SU-DHL-6 (cell line): ENCODE measurements at regions not wholly inside any gene's neighbourhood (a gene's known extent, or its start where the extent isn't known, plus 50 kb on each side); places are given as distances from the start of the nearest gene placed in this dataset.

ENCODE experiments used
- H2AFZ ChIP-seq: fragments of 200-600 bp; sonication (generic); 2 replicates; pipeline ENCODE4 v1.6.1; 2014; ENCODE audit warnings: low read depth, mild to moderate bottlenecking, moderate library complexity, mixed read lengths, antibody characterized with exemption, low read length; ENCODE audit not compliant: severe bottlenecking
- H3F3A ChIP-seq: fragments of 200-600 bp; shearing (Covaris generic); 2 replicates; pipeline ENCODE4 v1.6.0; 2016; ENCODE audit warnings: antibody characterized with exemption, mild to moderate bottlenecking; ENCODE audit not compliant: insufficient read depth
- H3K27ac ChIP-seq: fragments of 200-600 bp; sonication (generic); 2 replicates; pipeline ENCODE4 v1.5.1; 2016; ENCODE audit warnings: low read depth, mild to moderate bottlenecking, low read length, moderate library complexity, mixed read lengths
- H3K27me3 ChIP-seq: fragments of 200-600 bp; sonication (generic), shearing (Covaris generic); 2 replicates; pipeline ENCODE4 v1.6.0; 2014; ENCODE audit warnings: mild to moderate bottlenecking, low read length
- H3K36me3 ChIP-seq: fragments of 200-600 bp; sonication (generic); 2 replicates; pipeline ENCODE4 v1.6.1; 2014; ENCODE audit warnings: mild to moderate bottlenecking, low read length, mixed read lengths
- H3K4me2 ChIP-seq: fragments of 300-600, 200-600 bp; shearing (Covaris generic), sonication (generic); 2 replicates; pipeline ENCODE4 v1.6.0; 2014; ENCODE audit warnings: low read length, low read depth, mild to moderate bottlenecking; ENCODE audit not compliant: poor library complexity, severe bottlenecking
- H3K4me3 ChIP-seq: fragments of 200-600 bp; sonication (generic); 2 replicates; pipeline ENCODE4 v1.5.1; 2014; ENCODE audit warnings: antibody characterized with exemption, low read length, mild to moderate bottlenecking, mixed read lengths; ENCODE audit not compliant: insufficient read depth, poor library complexity, severe bottlenecking
- H3K79me2 ChIP-seq: fragments of 200-600 bp; sonication (generic); 2 replicates; pipeline ENCODE4 v1.6.1; 2014; ENCODE audit warnings: mild to moderate bottlenecking, low read length, moderate library complexity; ENCODE audit not compliant: insufficient read depth
- H3K9ac ChIP-seq: fragments of 200-600 bp; sonication (generic); 2 replicates; pipeline ENCODE4 v1.7.0; 2014; ENCODE audit warnings: mild to moderate bottlenecking, low read length
- H3K9me2 ChIP-seq: fragments of 200-600 bp; sonication (generic); replicated peaks from 2 replicates; pipeline ENCODE4 v1.6.1; 2014; ENCODE audit warnings: low read length; ENCODE audit not compliant: insufficient read depth
- H3K9me3 ChIP-seq: fragments of 200-600 bp; sonication (generic); 2 replicates; pipeline ENCODE4 v1.6.1; 2014; ENCODE audit warnings: low read length, mixed read lengths; ENCODE audit not compliant: insufficient read depth
- H4K20me1 ChIP-seq: fragments of 200-600 bp; sonication (generic); 2 replicates; pipeline ENCODE4 v1.6.1; 2014; ENCODE audit warnings: low read depth, mild to moderate bottlenecking, antibody characterized with exemption, low read length, moderate library complexity, mixed read lengths
- EZH2phosphoT487 ChIP-seq: fragments of 200-600 bp; sonication (generic), shearing (Covaris generic); conservative IDR thresholded peaks from 2 replicates; pipeline ENCODE4 v1.6.1; 2018; ENCODE audit warnings: mild to moderate bottlenecking, antibody characterized with exemption, low read length, moderate library complexity, mixed read lengths
- TF ChIP-seq, protein P1 (sequence below): fragments of 200-600 bp; sonication (generic); IDR thresholded peaks from one replicate; pipeline ENCODE4 v1.5.1; 2017; ENCODE audit warnings: antibody characterized with exemption, mild to moderate bottlenecking, low read length, moderate library complexity; ENCODE audit not compliant: insufficient read depth, poor library complexity, severe bottlenecking

DNA sequence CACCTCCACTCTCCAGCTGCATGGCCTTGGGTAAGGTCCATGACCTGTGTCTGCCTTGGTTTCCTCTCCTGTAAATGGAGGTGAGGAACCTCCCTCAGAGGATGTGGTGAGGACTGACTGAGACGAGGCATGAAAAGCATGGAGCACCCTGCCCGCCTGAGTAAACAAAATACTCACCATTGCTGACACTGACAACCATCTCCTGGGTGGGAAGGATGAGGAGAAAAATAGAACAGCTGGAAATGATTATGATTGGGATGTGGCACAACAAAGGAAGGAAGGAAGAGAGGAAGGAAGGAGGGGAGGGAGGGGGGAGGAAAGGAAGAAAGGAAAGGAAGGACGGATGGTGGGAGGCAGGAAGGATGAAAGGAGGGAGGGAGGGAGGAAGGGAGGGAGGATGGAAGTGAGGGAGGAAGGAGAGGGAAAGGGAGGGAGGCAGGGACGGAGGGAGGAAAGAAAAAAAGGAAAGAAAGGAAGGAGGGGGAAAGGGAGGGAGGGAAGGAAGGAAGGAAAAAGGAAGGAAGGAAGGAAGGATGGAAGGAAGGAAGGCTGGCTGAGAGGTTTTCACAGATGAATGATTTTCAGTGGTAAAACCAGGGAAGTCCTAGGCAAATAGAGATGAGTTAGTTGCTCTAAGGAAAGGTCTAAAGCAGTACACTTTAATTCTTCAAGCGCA lies 276.5 kb upstream of the XYLT1 start:
- Histone ChIP-seq H3K4me3 (no peak overlapping the region), H3K9ac (no peak overlapping the region), H3K27ac (no peak overlapping the region)

DNA sequence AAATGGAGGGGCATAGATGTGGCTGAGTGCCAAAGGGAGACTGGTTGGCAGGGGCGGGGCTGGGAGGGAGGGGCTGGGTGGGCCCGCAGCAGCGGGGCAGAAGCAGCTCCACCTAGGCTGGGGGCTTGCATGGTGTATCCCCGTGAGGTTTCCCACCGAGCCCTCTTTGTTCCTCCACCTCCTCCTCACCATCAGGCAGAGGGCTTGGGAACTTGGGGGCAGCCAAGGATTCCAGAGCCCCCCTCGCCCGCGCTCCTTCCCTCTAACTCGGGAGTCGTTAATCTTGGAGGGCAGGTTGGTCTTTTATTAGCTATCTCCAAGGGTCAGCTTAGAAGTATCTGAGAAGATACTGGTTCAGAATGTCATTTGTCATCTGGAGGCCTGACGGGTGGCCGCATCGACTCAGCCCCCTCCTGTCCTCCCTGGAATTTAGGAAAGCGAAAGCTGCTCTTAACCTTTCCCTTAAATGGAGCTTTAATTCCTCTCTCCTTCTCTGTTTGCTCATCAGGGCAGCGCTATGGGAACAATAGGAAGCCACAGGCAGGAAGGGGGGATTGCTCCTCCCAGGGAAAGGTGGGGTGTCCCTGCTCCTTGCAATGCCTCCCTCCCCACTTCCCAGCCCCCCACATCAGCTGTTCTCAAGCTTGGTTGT lies 274.3 kb upstream of the XYLT1 start:
- H3K9ac ChIP-seq, result no peak overlapping the region
- H3K36me3 ChIP-seq, result no peaks in the 10 kb centered on the region
- H3K4me2 ChIP-seq, result no peak overlapping the region
- no peak for TF ChIP-seq EZH2phosphoT487
- TF ChIP-seq, protein P1, sequence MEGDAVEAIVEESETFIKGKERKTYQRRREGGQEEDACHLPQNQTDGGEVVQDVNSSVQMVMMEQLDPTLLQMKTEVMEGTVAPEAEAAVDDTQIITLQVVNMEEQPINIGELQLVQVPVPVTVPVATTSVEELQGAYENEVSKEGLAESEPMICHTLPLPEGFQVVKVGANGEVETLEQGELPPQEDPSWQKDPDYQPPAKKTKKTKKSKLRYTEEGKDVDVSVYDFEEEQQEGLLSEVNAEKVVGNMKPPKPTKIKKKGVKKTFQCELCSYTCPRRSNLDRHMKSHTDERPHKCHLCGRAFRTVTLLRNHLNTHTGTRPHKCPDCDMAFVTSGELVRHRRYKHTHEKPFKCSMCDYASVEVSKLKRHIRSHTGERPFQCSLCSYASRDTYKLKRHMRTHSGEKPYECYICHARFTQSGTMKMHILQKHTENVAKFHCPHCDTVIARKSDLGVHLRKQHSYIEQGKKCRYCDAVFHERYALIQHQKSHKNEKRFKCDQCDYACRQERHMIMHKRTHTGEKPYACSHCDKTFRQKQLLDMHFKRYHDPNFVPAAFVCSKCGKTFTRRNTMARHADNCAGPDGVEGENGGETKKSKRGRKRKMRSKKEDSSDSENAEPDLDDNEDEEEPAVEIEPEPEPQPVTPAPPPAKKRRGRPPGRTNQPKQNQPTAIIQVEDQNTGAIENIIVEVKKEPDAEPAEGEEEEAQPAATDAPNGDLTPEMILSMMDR, result no peak
- H2AFZ ChIP-seq, result no peak overlapping the region
- no peaks in the 10 kb centered on the region for H3F3A ChIP-seq
- no peaks in the 10 kb centered on the region for H4K20me1 ChIP-seq
- H3K27ac ChIP-seq, result no peak overlapping the region
- no peaks in the 10 kb centered on the region for H3K9me2 ChIP-seq
- no peak overlapping the region for H3K4me3 ChIP-seq
- no peaks in the 10 kb centered on the region for H3K9me3 ChIP-seq
- H3K27me3 ChIP-seq, result no peaks in the 10 kb centered on the region
- no peaks in the 10 kb centered on the region for H3K79me2 ChIP-seq

More for the DNA sequence above, 276.5 kb upstream of the XYLT1 start:
- Histone ChIP-seq H3K27me3 (no peaks in the 10 kb centered on the region), H3K4me2 (no peak overlapping the region), H3F3A (no peaks in the 10 kb centered on the region), H3K9me2 (no peaks in the 10 kb centered on the region), H3K79me2 (no peaks in the 10 kb centered on the region), H2AFZ (no peak overlapping the region), H4K20me1 (no peaks in the 10 kb centered on the region), H3K9me3 (no peaks in the 10 kb centered on the region), H3K36me3 (no peaks in the 10 kb centered on the region)
- no peak for TF ChIP-seq EZH2phosphoT487
- TF ChIP-seq, protein P1, result no peak

DNA sequence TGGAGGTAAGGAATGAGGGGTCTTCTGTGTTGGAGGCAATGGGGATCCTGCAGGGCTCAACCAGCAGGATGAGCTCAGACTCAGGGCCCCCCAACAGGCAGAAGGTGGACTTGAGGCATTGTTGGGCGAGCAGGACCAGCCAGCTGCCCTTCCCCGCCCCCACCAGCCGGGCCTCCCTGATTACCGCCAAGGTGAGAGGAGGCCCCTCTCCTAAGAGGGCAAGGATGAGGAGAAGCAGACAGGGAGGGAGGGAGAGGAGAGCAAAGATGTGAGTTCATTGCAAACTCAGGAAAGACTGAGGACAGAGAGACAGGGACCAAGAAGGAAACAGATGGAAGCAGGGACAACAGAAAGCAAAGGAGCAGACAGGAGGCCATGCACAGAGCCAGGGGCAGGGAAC lies 272.8 kb upstream of the XYLT1 start:
- H3F3A ChIP-seq, result no peaks in the 10 kb centered on the region
- H3K9me2 ChIP-seq, result no peaks in the 10 kb centered on the region
- no peaks in the 10 kb centered on the region for H3K9me3 ChIP-seq
- H3K9ac ChIP-seq, result no peak overlapping the region
- H2AFZ ChIP-seq, result no peak overlapping the region
- TF ChIP-seq, protein P1, result no peak
- no peak for TF ChIP-seq EZH2phosphoT487
- H3K79me2 ChIP-seq, result no peaks in the 10 kb centered on the region
- H4K20me1 ChIP-seq, result no peaks in the 10 kb centered on the region
- H3K27ac ChIP-seq, result no peak overlapping the region
- H3K27me3 ChIP-seq, result no peaks in the 10 kb centered on the region
- no peak overlapping the region for H3K4me2 ChIP-seq
- H3K36me3 ChIP-seq, result no peaks in the 10 kb centered on the region
- H3K4me3 ChIP-seq, result no peak overlapping the region
